Liver (tissue), 8 donors: ENCODE measurements at regions not wholly inside any gene's neighbourhood (a gene's known extent, or its start where the extent isn't known, plus 50 kb on each side); places are given as distances from the start of the nearest gene placed in this dataset.
"Not testable (repeated sequence)": the region's sequence is repeated elsewhere in the genome, so short reads cannot be mapped to it uniquely, and the experiment has no call there.

Experiments used
- DNase-seq: peaks from one replicate; pipeline ENCODE4 v3.0.0-alpha.2; 2017; ENCODE audit warnings: low spot score
- H3K27ac ChIP-seq, 2 donors: one replicate each; pipeline ENCODE4 v1.7.0; 2013; ENCODE audit warnings: inconsistent platforms in 2 of 2, low read length in 2 of 2, control low read depth in 1 of 2, low read depth in 1 of 2, mild to moderate bottlenecking in 1 of 2
- H3K27me3 ChIP-seq, 4 donors: one replicate each; pipeline versions ENCODE4 v1.6.1 to v1.7.0; 2013; ENCODE audit warnings: low read length in 3 of 4, inconsistent platforms in 1 of 4, mild to moderate bottlenecking in 1 of 4, moderate library complexity in 1 of 4; ENCODE audit not compliant: control insufficient read depth in 4 of 4, insufficient read depth in 4 of 4
- H3K36me3 ChIP-seq, 4 donors: one replicate each; pipeline versions ENCODE4 v1.6.1 to v1.7.0; 2013; ENCODE audit warnings: low read length in 3 of 4, mild to moderate bottlenecking in 3 of 4, low read depth in 1 of 4, moderate library complexity in 1 of 4; ENCODE audit not compliant: control insufficient read depth in 4 of 4, insufficient read depth in 3 of 4
- H3K4me1 ChIP-seq, 4 donors: one replicate each; pipeline versions ENCODE4 v1.6.1 to v1.7.0; 2013; ENCODE audit warnings: low read length in 3 of 4, mild to moderate bottlenecking in 3 of 4, moderate library complexity in 1 of 4; ENCODE audit not compliant: control insufficient read depth in 4 of 4, insufficient read depth in 4 of 4
- H3K4me3 ChIP-seq, 3 donors: one replicate each; pipeline versions ENCODE4 v1.6.1 to v1.7.0; 2013; ENCODE audit warnings: low read length in 3 of 3, control low read depth in 1 of 3, low read depth in 1 of 3, mild to moderate bottlenecking in 1 of 3
- H3K9ac ChIP-seq, 2 donors: one replicate each; pipeline ENCODE4 v1.7.0; 2013; ENCODE audit warnings: low read length in 2 of 2, mild to moderate bottlenecking in 2 of 2, moderate library complexity in 2 of 2, control low read depth in 1 of 2, low read depth in 1 of 2
- H3K9me3 ChIP-seq, 4 donors: one replicate each; pipeline versions ENCODE4 v1.6.1 to v1.7.0; 2013; ENCODE audit warnings: low read length in 3 of 4; ENCODE audit not compliant: control insufficient read depth in 4 of 4
- ATF3 ChIP-seq: IDR thresholded peaks from 2 replicates; pipeline ENCODE4 v1.6.1; 2016; ENCODE audit warnings: antibody characterized with exemption
- CTCF ChIP-seq: fragments of 150-350 bp; IDR thresholded peaks from 2 replicates; pipeline ENCODE4 v1.5.1; 2017; ENCODE audit warnings: improper control_type of control experiment, low read depth, low read length; ENCODE audit not compliant: missing input control
- EGR1 ChIP-seq, 2 donors: IDR thresholded peaks; 2 replicates each; pipeline ENCODE4 v1.6.1; 2016 to 2018; ENCODE audit warnings: antibody characterized with exemption in 2 of 2, low read depth in 2 of 2
- FOXA2 ChIP-seq: IDR thresholded peaks from 2 replicates; pipeline ENCODE4 v1.6.1; 2016; ENCODE audit warnings: antibody characterized with exemption
- GABPA ChIP-seq, 2 donors: IDR thresholded peaks in 1 of 2; conservative IDR thresholded peaks in 1 of 2; 2 replicates each; pipeline ENCODE4 v1.6.1; 2016; ENCODE audit warnings: antibody characterized with exemption in 2 of 2, mild to moderate bottlenecking in 1 of 2, moderate library complexity in 1 of 2
- HNF4A ChIP-seq, 2 donors: conservative IDR thresholded peaks; 2 replicates each; pipeline ENCODE4 v1.6.1; 2016; ENCODE audit warnings: antibody characterized with exemption in 2 of 2, mild to moderate bottlenecking in 2 of 2
- HNF4G ChIP-seq: IDR thresholded peaks from 2 replicates; pipeline ENCODE4 v1.6.1; 2016; ENCODE audit warnings: antibody characterized with exemption
- JUND ChIP-seq, 2 donors: IDR thresholded peaks; 2 replicates each; pipeline ENCODE4 v1.6.1; 2016; ENCODE audit warnings: antibody characterized with exemption in 2 of 2
- YY1 ChIP-seq: IDR thresholded peaks from 2 replicates; pipeline ENCODE4 v1.6.1; 2016; ENCODE audit warnings: antibody characterized with exemption, mild to moderate bottlenecking
- WGBS: extraction: QIAGEN DNeasy Blood & Tissue Kit; methylation state at CpG from one replicate; pipeline ENCODE4 v1.1.7; 2013; 5-methylcytosine and 5-hydroxymethylcytosine counted together
- donor health status: healthy.
- donor health status: healthy.
- donor health status: healthy.
- donor health status: healthy.
- donor health status: healthy.

GRCh38 chr3:170656284-170656683, 70.4 kb upstream of the SLC7A14 start (continued):
- TF ChIP-seq HNF4A (conservative IDR thresholded peaks at IDR 0.05) (peak; percentile 31 to 50), JUND (IDR thresholded peaks at IDR 0.05) (no peak), CTCF (no peak), YY1 (no peak)

- Histone ChIP-seq H3K27me3 (no peaks in the 10 kb centered on the region), H3K4me1 (peaks cover 10 to 28% (median 25%) of the 10 kb centered on the region in 4 donors), H3K4me3 (no peak overlapping the region), H3K27ac (no peak overlapping the region), H3K9me3 (no peaks in the 10 kb centered on the region), H3K9ac (no peak overlapping the region), H3K36me3 (no peaks in the 10 kb centered on the region)
- TF ChIP-seq HNF4G: no peak
- no peak for DNase-seq
- 93% methylated on average over 21 of the region's 21 CpGs for WGBS
These were observed 67.9 kb upstream of the SLC7A14 start for GRCh38 chr3:170653801-170654200.

GRCh38 chr3:170651260-170651845, 65.5 kb upstream of the SLC7A14 start:
- Histone ChIP-seq H3K27ac (no peak overlapping the region), H3K4me1 (peaks cover 8 to 12% (median 9%) of the 10 kb centered on the region in 4 donors), H3K27me3 (no peaks in the 10 kb centered on the region), H3K9ac (no peak overlapping the region), H3K9me3 (no peaks in the 10 kb centered on the region), H3K4me3 (no peak overlapping the region), H3K36me3 (no peaks in the 10 kb centered on the region)
- no peak for DNase-seq
- TF ChIP-seq ATF3 (no peak), GABPA (IDR thresholded peaks at IDR 0.05 in 1 of 2, conservative IDR thresholded peaks at IDR 0.05 in 1 of 2) (no peak), FOXA2 (no peak), EGR1 (IDR thresholded peaks at IDR 0.05; ENCODE audit: low read depth in 2 of 2) (no peak)
- 80% methylated on average over 7 of the region's 7 CpGs for WGBS

- not testable (repeated sequence) for H3K27ac ChIP-seq, H3K4me1 ChIP-seq, H3K9me3 ChIP-seq, H3K4me3 ChIP-seq, H3K36me3 ChIP-seq, H3K9ac ChIP-seq, H3K27me3 ChIP-seq, DNase-seq
- WGBS: 83% methylated on average over 5 of the region's 5 CpGs
These were observed 64.7 kb upstream of the SLC7A14 start for GRCh38 chr3:170650557-170650956.

GRCh38 chr3:170644711-170645110, 58.8 kb upstream of the SLC7A14 start:
- no peak for TF ChIP-seq EGR1 (IDR thresholded peaks at IDR 0.05; ENCODE audit: low read depth in 2 of 2)
- no peak overlapping the region for H3K4me3 ChIP-seq
- no peak overlapping the region for H3K27ac ChIP-seq
- DNase-seq: no peak
- H3K9me3 ChIP-seq: no peaks in the 10 kb centered on the region
- H3K4me1 ChIP-seq: peaks cover 3 to 35% (median 18%) of the 10 kb centered on the region in 4 donors
- no peaks in the 10 kb centered on the region for H3K27me3 ChIP-seq
- 76% methylated on average over 1 of the region's 1 CpG for WGBS
- no peak overlapping the region for H3K9ac ChIP-seq
- no peaks in the 10 kb centered on the region for H3K36me3 ChIP-seq
